ENCODE measurements at regions not wholly inside any gene's neighbourhood (a gene's known extent, or its start where the extent isn't known, plus 50 kb on each side); places are given as distances from the start of the nearest gene placed in this dataset.

DNA sequence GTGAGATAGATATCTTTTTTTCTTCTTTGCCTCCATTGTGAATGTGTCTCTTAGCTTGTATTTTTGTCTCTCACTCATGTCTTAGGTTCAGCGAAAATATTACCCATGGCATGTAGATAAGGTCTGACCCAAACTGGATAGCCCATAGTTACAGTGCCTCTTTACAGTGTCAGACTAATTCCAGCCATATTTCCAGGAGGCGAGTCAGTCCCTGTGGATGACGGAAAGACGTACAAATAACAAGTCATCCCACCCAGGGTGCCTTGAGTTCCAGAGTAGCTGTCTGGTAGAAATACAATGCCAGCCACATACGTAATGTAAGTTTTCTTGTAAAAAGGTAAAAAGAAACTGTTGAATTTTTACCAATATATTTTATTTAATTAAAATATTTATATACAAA lies 157.3 kb downstream of the ZNF281 start:
- DNase-seq (ENCODE audit: low spot score): no peak

DNA sequence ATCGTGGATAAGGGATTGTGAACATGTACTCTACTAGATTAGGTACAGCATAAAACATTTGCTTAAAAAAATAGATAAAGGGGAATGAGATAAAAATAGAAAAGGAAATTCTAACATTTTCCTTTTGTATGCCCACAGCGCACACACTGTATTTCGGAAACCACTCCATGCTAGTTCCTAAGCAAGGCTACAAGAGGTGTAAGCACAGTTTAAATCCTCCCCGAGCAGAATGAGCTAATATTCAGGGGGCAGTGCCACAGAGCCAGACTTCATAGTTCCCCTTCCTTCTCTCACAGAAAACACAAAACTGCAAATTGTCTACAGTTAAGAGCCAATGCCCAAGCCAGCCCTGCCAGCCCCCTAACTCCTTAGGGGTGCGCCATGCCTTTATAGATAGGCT lies 159.4 kb downstream of the ZNF281 start:
- DNase-seq (ENCODE audit: low spot score): no peak

GRCh38 chr1:200248541-200248940 lies 161.3 kb downstream of the ZNF281 start:
- DNase-seq (ENCODE audit: low spot score): no peak

DNA sequence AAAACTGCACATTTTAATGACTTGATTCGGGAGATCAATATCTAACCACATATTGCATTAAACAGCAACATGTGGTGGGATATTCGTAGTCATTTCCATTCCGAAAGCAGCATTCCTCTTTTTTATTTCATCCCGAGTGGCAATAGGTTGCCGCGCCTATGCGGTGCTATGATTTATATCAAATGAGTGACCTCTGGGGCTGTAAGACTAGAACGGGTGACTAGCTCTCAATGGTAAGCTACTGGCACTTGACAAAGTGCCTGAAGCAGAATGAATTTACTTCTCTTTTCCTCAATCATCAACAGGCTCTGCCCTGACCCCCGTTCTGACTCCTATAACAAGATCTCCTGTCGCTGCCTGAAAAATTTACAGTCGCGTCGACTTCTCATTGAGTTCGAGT lies 162.3 kb downstream of the ZNF281 start:
- DNase-seq (ENCODE audit: low spot score): no peak

- DNase-seq (ENCODE audit: low spot score): no peak
Observed at GRCh38 chr1:200245473-200245872, 164.4 kb downstream of the ZNF281 start.

DNA sequence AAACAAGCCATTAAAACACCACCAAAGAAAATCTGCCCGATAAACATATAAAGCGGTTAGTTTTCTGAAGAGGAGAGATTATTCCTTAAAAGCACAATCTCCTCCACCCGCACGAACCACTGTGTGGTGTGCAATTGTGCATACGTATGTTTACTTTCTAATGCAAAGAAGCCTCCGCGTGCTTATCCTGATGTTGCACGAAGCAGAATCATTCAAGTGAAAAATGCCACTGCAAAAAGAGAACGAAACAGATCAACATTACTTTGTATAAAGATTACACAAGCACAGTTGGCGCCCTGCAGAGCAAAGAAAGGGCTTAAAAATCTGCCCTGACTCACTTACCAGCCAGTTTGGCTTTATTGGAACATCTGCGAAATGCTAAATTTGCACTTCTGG lies 166.8 kb downstream of the ZNF281 start:
- DNase-seq (ENCODE audit: low spot score): no peak

GRCh38 chr1:200242110-200243041 lies 167.5 kb downstream of the ZNF281 start:
- peak; percentile 11 for DNase-seq (ENCODE audit: low spot score)

GRCh38 chr1:200240656-200241055 lies 169.2 kb downstream of the ZNF281 start:
- DNase-seq (ENCODE audit: low spot score): no peak

DNA sequence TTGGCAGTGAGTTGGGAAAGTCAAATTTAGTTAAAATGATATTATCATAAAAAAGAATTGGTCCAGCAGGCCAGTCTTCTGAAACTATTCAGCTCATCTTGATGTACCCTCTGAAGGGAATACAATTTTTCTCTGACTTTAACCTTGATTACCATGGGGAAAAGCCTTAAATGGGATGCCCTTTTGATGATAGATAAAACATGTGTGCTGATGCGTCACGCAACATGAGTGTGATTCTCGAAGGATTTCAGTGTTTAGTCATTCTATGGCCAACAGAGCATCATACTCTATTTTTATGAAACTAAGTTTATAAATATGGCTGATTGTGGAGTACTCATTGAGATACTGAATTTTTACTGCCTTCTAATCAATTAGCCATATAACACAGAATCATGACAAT lies 171.5 kb downstream of the ZNF281 start:
- no peak for DNase-seq (ENCODE audit: low spot score)

- no peak for DNase-seq (ENCODE audit: low spot score)
Observed at GRCh38 chr1:200237066-200237465, 172.8 kb downstream of the ZNF281 start.

DNA sequence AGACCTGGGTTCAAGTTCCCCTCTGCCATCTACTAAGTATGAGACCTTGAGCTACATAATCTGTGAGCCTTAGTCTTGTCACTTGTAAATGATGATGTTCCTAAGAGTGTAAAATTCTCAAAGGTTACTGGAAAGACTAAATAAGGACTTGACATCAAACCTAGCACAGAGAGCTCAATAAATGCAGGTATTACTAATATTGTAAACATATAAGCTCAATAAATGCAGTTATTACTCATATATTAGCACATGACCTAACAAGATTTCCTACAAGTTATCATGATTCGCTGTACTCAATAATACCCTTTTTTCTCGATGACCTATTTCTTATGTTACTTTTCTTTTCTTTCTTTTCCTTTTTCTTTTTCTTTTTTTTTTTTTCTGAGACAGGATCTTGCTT lies 174.9 kb downstream of the ZNF281 start:
- no peak for DNase-seq (ENCODE audit: low spot score)

- no peak for DNase-seq (ENCODE audit: low spot score)
Observed at GRCh38 chr1:200233393-200233792, 176.4 kb downstream of the ZNF281 start.

GRCh38 chr1:200231787-200232231 lies 178.0 kb downstream of the ZNF281 start:
- DNase-seq (ENCODE audit: low spot score): no peak

- DNase-seq (ENCODE audit: low spot score): no peak
Observed at GRCh38 chr1:200230671-200231070, 179.2 kb downstream of the ZNF281 start.

- DNase-seq (ENCODE audit: low spot score): no peak
Observed at GRCh38 chr1:200228486-200228885, 181.3 kb downstream of the ZNF281 start.

GRCh38 chr1:200228081-200228480 lies 181.8 kb downstream of the ZNF281 start:
- no peak for DNase-seq (ENCODE audit: low spot score)
